SIG-M5 treated with dmso at 0.1 percent for 504 hours (cell line): ENCODE measurements at regions not wholly inside any gene's neighbourhood (a gene's known extent, or its start where the extent isn't known, plus 50 kb on each side); places are given as distances from the start of the nearest gene placed in this dataset.
"Not testable (repeated sequence)": the region's sequence is repeated elsewhere in the genome, so short reads cannot be mapped to it uniquely, and the experiment has no call there.

Experiments used
- DNase-seq: peaks from one replicate; lab custom pipeline; 2025; ENCODE audit not compliant: unreplicated experiment; lab: John Stamatoyannopoulos, UW

DNA sequence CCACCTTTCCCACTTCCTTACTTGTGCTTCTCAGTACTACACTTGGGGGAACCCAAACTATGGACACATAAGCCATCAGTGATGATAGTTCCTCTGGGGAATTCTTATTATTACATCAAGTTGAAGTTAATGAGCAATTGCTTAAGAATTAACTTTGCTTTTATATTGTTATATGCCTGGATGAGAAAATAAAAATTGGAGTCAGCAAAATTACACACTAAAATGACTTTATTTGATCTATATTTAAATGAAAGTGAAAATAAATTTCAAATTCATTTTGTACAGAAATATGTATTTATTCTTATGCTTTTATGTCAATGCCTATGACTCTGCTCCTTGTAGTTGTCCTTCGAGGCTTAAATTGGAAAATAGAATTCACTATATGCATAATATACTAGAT, 149.4 kb upstream of the KCND2 start:
- no peak for DNase-seq

GRCh38 chr7:120131096-120131839, 141.7 kb upstream of the KCND2 start:
- no peak for DNase-seq

DNA sequence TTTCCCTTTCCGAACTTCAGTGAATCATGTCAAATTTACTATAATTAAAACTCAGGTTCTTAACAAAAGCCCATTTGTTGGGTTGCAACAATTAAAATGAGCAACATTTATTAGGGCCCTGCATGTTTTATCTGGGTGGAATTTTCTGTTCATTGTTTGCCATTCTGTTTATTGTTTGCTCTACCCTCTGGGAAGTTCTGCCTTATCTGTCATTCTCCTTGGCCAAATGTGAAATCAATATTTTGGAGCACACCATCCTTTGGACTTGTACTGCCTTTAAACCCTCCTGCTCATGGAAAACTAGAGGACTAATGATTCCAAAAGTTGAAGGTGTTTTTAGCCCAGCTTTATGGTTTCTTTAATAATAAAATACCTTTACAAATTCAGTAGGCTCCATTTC, 134.5 kb upstream of the KCND2 start:
- no peak for DNase-seq

DNA sequence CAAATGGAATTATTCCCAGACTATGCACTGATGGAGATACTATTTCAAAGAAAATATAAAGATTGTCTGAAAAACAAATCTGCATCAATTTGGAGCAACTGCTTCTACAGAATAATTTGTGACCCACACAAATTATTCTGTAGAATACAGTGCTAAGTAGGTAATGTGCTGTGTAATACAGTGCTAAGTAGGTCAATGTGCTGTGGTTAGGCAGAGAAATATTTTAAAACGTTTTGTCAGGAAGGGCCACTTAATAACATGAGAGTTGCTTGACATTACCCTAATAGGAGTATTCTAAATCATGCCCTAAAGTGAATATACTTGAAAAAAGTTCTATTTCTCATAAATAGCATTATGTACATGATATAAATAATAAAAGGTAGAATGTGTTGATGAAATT, 116.5 kb upstream of the KCND2 start:
- no peak for DNase-seq

DNA sequence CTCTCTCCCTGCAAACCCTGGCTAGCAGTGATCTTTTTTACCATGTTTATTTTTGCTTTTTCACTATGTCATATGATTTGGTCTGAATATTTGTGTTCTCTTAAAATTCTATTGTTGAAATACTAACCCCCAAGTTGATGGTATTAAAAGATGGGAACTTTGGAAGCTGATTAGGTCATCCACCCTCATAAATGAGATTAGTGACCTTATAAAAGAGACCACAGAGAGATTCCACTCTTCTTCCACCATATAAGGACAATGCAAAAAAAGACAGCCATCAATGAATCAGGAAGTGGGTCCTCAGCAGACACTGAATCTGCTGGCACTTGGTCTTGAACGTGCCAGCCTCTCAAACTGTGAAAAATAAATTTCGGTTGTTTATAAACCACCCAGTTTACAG, 112.8 kb upstream of the KCND2 start:
- DNase-seq, result no peak

DNA sequence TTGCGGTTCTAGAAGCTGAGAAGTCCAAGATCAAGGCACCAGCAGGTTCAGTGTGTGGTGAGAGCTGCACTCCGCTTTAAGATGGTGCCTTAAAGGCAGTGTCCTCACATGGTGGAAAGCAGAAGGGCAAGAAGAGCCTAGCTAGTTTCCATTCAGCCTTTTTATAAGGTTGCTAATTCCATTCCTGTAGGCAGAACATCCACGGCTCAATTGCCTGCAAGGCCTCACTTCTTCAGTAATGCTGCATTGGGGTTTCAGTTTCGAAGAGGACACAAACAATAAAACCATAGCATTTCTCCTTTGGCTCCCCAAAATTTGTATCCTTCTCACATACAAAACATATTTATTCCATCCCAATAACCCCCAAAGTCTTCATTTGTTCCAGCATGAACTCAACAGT, 109.5 kb upstream of the KCND2 start:
- no peak for DNase-seq

DNA sequence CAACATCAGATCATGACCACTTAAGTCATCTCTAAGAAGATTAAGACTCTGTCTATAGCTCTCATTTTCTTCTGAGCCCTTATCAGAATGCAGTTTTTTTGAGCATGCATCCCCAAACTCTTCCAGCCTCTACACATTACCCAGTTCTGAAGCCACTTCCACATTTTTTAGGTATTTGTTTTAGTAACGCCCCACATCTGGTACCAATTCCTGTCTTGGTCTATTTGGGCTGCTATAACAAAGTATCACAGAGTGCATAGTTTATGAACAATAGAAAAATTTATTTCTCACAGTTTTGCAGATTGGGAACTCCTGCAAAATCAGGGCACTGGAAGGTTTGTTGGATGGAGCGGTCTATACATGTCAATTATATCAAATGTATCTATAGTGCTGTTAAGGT, 107.7 kb upstream of the KCND2 start:
- DNase-seq, result no peak

DNA sequence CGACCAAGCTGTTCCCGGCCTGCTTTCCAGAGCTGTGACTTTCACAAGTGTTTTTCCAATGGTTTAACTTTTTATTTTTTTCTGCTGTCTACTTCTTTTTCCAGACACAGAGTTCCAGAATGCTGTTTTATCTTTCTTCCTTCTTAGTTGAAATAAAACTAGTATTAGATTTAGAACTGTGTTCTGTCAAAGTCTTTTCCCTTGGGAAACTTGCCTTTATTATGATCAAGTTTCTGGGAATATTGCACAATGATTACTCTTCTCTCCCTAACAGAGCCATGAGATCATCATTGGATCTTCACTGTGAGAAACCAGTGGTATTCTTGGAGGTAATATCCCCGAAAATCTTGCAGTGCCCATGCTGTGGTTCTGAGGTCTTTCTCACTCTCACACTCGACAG, 104.9 kb upstream of the KCND2 start:
- no peak for DNase-seq

- no peak for DNase-seq
Measured at GRCh38 chr7:120169996-120170783, 102.8 kb upstream of the KCND2 start.

GRCh38 chr7:120170834-120171233, 102.1 kb upstream of the KCND2 start:
- DNase-seq, result no peak

GRCh38 chr7:120171406-120171805, 101.6 kb upstream of the KCND2 start:
- no peak for DNase-seq

DNA sequence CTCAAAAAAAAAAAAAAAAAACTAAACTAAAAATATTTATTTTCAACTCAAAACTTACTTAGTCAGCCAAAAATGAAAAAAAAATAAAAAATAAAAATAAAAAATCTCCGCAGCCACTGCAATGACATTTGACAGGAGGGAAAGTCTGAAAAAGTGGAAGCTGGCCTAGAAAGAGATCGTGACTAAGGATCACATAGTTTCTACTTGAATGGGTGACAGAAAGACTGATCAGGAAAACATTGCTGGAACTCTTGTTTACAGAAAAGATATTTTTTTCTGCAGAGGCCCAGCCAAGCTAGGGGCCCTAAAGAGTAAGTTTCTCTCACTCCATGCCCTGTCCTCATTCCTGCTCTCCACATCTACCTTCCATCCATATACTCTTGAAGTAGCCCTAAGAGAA, 92.8 kb upstream of the KCND2 start:
- DNase-seq, result no peak

- no peak for DNase-seq
Measured at GRCh38 chr7:120181499-120181898, 91.5 kb upstream of the KCND2 start.

GRCh38 chr7:120184866-120185265, 88.1 kb upstream of the KCND2 start:
- no peak for DNase-seq

- no peak for DNase-seq
Measured at GRCh38 chr7:120185940-120186682, 86.9 kb upstream of the KCND2 start.

- no peak for DNase-seq
Measured at GRCh38 chr7:120186688-120187087, 86.3 kb upstream of the KCND2 start.

DNA sequence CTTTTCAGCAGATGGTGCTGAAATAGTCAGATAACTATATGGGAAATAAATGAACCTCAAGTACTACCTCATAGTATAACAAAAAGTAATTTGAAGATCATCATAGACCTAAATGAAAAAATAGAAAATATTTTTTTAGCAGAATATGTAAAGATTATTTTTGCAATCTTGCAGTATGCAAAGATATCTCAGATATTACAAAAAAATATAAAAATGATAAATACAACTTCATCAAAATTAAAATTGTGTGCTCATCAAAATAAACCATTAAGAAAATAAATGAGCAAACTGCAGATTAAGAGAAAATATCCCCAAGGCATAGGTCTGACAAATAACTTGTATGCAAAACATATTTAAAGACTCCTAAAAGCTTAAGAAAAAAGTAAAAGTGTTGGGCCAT, 83.4 kb upstream of the KCND2 start:
- no peak for DNase-seq

- DNase-seq, result no peak
Measured at GRCh38 chr7:120190109-120190508, 82.9 kb upstream of the KCND2 start.

DNA sequence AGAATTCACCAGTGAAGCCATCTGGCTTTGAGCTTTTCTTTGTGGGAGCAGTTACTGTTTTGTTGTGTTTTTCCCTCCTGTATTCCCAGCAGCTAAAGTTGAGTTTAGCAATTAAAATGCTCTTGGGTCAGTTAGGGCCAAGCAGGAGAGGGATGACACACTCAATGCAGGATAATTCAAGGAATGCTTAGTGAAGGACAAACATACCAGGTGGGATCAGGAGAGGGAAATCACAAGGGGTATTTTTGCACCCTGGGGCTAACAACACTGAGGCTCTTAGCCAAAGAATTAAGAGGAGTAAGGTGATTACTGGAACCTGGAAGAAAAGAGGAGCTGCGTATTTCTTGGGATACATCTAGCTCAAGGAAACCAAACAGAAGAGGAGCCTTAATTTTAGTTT, 82.4 kb upstream of the KCND2 start:
- no peak for DNase-seq

DNA sequence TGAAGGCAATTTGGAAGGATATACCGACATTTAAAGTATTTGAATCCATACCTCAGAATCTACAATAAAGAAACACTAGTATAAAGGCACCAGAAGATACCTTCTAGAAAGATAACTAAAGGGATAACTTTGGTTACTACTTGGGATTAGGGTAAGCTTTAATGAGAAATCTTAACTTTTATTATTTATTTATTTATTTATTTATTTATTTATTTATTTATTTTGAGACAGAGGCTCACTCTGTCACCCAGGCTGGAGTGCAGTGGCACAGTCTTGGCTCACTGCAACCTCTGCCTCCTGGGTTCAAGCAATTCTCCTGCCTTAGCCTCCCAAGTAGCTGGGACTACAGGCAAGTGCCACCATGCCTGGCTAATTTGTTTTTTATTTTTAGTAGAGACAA, 81.6 kb upstream of the KCND2 start:
- not testable (repeated sequence) for DNase-seq

DNA sequence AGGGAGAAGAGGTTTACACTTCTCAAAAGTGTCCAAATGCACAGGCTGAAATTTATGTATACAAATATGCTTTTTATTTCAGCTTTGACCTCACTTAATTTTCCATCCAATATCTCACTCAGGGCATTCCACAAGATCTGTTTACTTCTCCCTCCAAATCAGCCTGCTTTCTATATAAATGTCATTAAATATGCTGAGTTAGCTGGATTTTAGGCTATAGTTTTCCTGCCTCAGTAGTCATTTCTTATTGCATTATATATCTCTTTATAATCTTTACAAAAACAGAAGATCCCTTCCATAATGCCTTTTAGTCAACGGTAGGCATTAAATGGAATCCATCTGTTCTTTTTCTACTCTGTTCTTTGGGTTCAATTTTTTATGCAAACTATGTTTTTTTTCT, 71.7 kb upstream of the KCND2 start:
- no peak for DNase-seq

DNA sequence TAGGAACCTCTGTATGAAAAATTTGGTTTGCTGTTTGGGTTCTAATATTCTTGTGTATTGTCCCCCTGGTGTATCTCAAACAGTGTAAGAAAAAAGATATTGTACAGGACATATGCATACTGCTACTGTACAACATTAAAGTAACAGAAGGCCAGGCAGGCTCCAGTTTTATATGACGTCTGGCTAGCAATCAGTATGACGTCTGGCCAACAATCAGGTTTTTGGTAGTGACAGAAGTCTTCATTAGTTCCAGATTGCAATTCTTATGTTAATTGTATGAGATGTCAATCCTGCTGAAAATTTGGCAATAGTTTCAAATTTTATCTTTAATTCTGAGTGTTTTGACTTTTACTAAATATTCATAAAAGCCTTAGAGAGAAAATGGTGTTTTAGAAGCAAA, 67.9 kb upstream of the KCND2 start:
- no peak for DNase-seq
